GM20000 (cell line): ENCODE measurements at regions not wholly inside any gene's neighbourhood (a gene's known extent, or its start where the extent isn't known, plus 50 kb on each side); places are given as distances from the start of the nearest gene placed in this dataset.

Source experiments
- DNase-seq: peaks from one replicate; pipeline ENCODE4 v3.0.0; 2012; ENCODE audit warnings: low spot score
- TF ChIP-seq, protein P1 (sequence below): IDR thresholded peaks from 2 replicates; pipeline ENCODE4 v1.5.1; 2012; ENCODE audit warnings: mild to moderate bottlenecking, control low read depth; ENCODE audit errors: extremely low read depth, missing control alignments

GRCh38 chr3:13690636-13691035, 141.7 kb downstream of the FBLN2 start:
- no peak for DNase-seq
- TF ChIP-seq, protein P1, sequence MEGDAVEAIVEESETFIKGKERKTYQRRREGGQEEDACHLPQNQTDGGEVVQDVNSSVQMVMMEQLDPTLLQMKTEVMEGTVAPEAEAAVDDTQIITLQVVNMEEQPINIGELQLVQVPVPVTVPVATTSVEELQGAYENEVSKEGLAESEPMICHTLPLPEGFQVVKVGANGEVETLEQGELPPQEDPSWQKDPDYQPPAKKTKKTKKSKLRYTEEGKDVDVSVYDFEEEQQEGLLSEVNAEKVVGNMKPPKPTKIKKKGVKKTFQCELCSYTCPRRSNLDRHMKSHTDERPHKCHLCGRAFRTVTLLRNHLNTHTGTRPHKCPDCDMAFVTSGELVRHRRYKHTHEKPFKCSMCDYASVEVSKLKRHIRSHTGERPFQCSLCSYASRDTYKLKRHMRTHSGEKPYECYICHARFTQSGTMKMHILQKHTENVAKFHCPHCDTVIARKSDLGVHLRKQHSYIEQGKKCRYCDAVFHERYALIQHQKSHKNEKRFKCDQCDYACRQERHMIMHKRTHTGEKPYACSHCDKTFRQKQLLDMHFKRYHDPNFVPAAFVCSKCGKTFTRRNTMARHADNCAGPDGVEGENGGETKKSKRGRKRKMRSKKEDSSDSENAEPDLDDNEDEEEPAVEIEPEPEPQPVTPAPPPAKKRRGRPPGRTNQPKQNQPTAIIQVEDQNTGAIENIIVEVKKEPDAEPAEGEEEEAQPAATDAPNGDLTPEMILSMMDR = no peak

- no peak for DNase-seq
- TF ChIP-seq, protein P1 = no peak
These were observed 140.7 kb downstream of the FBLN2 start for GRCh38 chr3:13689373-13690260.

GRCh38 chr3:13688824-13689223, 139.9 kb downstream of the FBLN2 start:
- TF ChIP-seq, protein P1 = no peak
- DNase-seq = no peak

DNA sequence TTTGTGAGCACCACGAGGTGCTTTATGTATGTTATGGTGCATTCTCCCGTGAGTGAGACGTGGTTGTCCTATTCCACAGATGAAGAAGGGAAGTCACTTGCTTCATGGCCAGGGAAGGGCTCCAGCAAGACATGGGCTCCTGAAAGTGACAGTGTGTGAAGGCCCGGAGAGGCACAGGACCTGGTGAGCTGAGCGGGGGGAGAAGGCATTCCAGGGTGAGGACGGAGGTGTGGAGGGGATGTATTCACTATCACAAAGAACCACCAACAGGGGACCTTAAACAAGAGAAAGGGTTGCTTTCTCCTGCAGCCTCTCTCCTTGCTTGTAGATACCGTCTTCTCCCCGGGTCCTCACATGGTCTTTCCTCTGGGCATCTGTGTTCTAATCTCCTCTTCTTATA, 139.1 kb downstream of the FBLN2 start:
- TF ChIP-seq, protein P1 = no peak
- DNase-seq = no peak
